WTC11 (cell line): ENCODE measurements at regions not wholly inside any gene's neighbourhood (a gene's known extent, or its start where the extent isn't known, plus 50 kb on each side); places are given as distances from the start of the nearest gene placed in this dataset.

ENCODE experiments used
- AR ChIP-seq: fragments of 250-450 bp; sonication (Bioruptor Pico); IDR thresholded peaks from 2 replicates; pipeline ENCODE4 v1.9.0; 2021; ENCODE audit warnings: mild to moderate bottlenecking
- CREB1 ChIP-seq: sonication (generic); formaldehyde crosslinking; IDR thresholded peaks from 2 replicates; pipeline ENCODE4 v1.8.0; 2023; ENCODE audit warnings: mild to moderate bottlenecking, missing genetic modification reagents
- ETV6 ChIP-seq: sonication (generic); formaldehyde crosslinking; IDR thresholded peaks from 2 replicates; pipeline ENCODE4 v1.8.1; 2022; ENCODE audit warnings: mild to moderate bottlenecking, missing genetic modification reagents
- FOXP4 ChIP-seq: sonication (generic); formaldehyde crosslinking; IDR thresholded peaks from 2 replicates; pipeline ENCODE4 v1.8.0; 2022; ENCODE audit warnings: mild to moderate bottlenecking, missing genetic modification reagents
- MYBL2 ChIP-seq: sonication (generic); formaldehyde crosslinking; IDR thresholded peaks from 2 replicates; pipeline ENCODE4 v1.8.1; 2023; ENCODE audit warnings: mild to moderate bottlenecking, moderate library complexity, missing genetic modification reagents
- NR2C2 ChIP-seq: sonication (generic); formaldehyde crosslinking; IDR thresholded peaks from 2 replicates; pipeline ENCODE4 v1.8.0; 2022; ENCODE audit warnings: mild to moderate bottlenecking, missing genetic modification reagents
- PREB ChIP-seq: sonication (generic); formaldehyde crosslinking; IDR thresholded peaks from 2 replicates; pipeline ENCODE4 v1.8.1; 2022; ENCODE audit warnings: mild to moderate bottlenecking, missing genetic modification reagents, moderate library complexity, borderline replicate concordance
- SMAD4 ChIP-seq: sonication (generic); formaldehyde crosslinking; IDR thresholded peaks from 2 replicates; pipeline ENCODE4 v1.8.0; 2022; ENCODE audit warnings: mild to moderate bottlenecking, missing genetic modification reagents
- SP1 ChIP-seq: sonication (generic); formaldehyde crosslinking; conservative IDR thresholded peaks from 2 replicates; pipeline ENCODE4 v1.8.1; 2022; ENCODE audit warnings: missing genetic modification reagents
- TF ChIP-seq, protein P1 (sequence below): fragments of 200-600 bp; IDR thresholded peaks from 2 replicates; pipeline ENCODE4 v1.8.0; 2022; ENCODE audit warnings: antibody characterized with exemption
- TF ChIP-seq, protein P2 (sequence below): sonication (generic); formaldehyde crosslinking; IDR thresholded peaks from 2 replicates; pipeline ENCODE4 v1.8.1; 2022; ENCODE audit warnings: mild to moderate bottlenecking, moderate library complexity, missing genetic modification reagents
- TF ChIP-seq, protein P3 (sequence below): sonication (generic); formaldehyde crosslinking; IDR thresholded peaks from 2 replicates; pipeline ENCODE4 v1.8.1; 2023; ENCODE audit warnings: mild to moderate bottlenecking, missing genetic modification reagents
- TF ChIP-seq, protein P4 (sequence below): sonication (generic); formaldehyde crosslinking; IDR thresholded peaks from 2 replicates; pipeline ENCODE4 v1.8.0; 2022; ENCODE audit warnings: mild to moderate bottlenecking, missing genetic modification reagents
- TF ChIP-seq, protein P5 (sequence below): sonication (generic); formaldehyde crosslinking; IDR thresholded peaks from 2 replicates; pipeline ENCODE4 v1.8.1; 2023; ENCODE audit warnings: mild to moderate bottlenecking, missing genetic modification reagents

DNA sequence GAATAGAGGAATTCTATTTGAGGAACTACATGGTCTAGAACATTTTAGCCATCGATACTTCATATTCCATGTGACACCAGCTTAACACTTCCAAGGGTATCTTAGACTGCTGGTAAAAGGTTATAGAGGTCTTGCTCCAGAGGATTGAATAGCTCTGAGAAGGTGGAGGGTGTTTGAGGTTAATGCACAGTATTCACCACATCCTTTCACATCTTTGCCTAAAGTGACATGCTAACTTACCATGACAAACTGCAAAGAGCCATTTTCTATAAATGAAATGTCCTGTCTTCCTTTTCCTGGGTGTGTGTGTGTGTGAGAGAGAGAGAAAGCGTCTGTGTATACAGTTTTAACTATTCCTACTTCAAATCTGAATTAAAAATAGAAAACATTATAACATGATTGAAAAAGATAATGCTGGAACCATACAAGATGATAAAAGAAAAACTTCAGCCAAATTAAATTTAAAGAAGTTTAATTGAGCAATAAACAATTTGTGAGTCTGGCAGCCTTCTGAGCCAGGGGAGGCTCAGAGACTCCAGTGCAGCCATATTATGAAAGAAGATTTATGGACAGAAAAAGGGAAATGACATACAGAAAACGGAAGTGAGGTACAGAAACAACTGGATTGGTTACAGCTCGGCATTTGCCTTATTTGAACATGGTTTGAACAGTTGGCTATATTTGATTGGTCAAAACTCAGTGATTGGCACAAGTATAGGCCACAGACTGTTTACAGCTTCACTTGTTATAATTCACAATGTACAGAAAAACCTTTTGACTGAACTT is 320.9 kb upstream of the CCDC179 start:
- TF ChIP-seq, protein P1, sequence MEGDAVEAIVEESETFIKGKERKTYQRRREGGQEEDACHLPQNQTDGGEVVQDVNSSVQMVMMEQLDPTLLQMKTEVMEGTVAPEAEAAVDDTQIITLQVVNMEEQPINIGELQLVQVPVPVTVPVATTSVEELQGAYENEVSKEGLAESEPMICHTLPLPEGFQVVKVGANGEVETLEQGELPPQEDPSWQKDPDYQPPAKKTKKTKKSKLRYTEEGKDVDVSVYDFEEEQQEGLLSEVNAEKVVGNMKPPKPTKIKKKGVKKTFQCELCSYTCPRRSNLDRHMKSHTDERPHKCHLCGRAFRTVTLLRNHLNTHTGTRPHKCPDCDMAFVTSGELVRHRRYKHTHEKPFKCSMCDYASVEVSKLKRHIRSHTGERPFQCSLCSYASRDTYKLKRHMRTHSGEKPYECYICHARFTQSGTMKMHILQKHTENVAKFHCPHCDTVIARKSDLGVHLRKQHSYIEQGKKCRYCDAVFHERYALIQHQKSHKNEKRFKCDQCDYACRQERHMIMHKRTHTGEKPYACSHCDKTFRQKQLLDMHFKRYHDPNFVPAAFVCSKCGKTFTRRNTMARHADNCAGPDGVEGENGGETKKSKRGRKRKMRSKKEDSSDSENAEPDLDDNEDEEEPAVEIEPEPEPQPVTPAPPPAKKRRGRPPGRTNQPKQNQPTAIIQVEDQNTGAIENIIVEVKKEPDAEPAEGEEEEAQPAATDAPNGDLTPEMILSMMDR = no peak
- no peak for TF ChIP-seq PREB (CRISPR knock-in tag)
- no peak for TF ChIP-seq CREB1
- no peak for TF ChIP-seq NR2C2 (CRISPR knock-in tag)
- no peak for TF ChIP-seq AR (CRISPR knock-in tag)
- TF ChIP-seq, protein P2, sequence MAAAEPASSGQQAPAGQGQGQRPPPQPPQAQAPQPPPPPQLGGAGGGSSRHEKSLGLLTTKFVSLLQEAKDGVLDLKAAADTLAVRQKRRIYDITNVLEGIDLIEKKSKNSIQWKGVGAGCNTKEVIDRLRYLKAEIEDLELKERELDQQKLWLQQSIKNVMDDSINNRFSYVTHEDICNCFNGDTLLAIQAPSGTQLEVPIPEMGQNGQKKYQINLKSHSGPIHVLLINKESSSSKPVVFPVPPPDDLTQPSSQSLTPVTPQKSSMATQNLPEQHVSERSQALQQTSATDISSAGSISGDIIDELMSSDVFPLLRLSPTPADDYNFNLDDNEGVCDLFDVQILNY = no peak
- no peak for TF ChIP-seq FOXP4 (CRISPR knock-in tag)
- TF ChIP-seq MYBL2 (CRISPR knock-in tag) = no peak
- TF ChIP-seq, protein P3, sequence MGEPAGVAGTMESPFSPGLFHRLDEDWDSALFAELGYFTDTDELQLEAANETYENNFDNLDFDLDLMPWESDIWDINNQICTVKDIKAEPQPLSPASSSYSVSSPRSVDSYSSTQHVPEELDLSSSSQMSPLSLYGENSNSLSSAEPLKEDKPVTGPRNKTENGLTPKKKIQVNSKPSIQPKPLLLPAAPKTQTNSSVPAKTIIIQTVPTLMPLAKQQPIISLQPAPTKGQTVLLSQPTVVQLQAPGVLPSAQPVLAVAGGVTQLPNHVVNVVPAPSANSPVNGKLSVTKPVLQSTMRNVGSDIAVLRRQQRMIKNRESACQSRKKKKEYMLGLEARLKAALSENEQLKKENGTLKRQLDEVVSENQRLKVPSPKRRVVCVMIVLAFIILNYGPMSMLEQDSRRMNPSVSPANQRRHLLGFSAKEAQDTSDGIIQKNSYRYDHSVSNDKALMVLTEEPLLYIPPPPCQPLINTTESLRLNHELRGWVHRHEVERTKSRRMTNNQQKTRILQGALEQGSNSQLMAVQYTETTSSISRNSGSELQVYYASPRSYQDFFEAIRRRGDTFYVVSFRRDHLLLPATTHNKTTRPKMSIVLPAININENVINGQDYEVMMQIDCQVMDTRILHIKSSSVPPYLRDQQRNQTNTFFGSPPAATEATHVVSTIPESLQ (CRISPR knock-in tag) = no peak
- no peak for TF ChIP-seq SP1 (CRISPR knock-in tag)
- TF ChIP-seq, protein P4, sequence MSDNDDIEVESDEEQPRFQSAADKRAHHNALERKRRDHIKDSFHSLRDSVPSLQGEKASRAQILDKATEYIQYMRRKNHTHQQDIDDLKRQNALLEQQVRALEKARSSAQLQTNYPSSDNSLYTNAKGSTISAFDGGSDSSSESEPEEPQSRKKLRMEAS (CRISPR knock-in tag) = no peak
- TF ChIP-seq, protein P5, sequence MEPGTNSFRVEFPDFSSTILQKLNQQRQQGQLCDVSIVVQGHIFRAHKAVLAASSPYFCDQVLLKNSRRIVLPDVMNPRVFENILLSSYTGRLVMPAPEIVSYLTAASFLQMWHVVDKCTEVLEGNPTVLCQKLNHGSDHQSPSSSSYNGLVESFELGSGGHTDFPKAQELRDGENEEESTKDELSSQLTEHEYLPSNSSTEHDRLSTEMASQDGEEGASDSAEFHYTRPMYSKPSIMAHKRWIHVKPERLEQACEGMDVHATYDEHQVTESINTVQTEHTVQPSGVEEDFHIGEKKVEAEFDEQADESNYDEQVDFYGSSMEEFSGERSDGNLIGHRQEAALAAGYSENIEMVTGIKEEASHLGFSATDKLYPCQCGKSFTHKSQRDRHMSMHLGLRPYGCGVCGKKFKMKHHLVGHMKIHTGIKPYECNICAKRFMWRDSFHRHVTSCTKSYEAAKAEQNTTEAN (CRISPR knock-in tag) = no peak
- no peak for TF ChIP-seq SMAD4 (CRISPR knock-in tag)
- TF ChIP-seq ETV6 (CRISPR knock-in tag) = no peak
